ENCODE measurements at regions not wholly inside any gene's neighbourhood (a gene's known extent, or its start where the extent isn't known, plus 50 kb on each side); places are given as distances from the start of the nearest gene placed in this dataset.
A peak's percentile ranks its signal among the peaks of the same experiment; 100 is the strongest.

DNA sequence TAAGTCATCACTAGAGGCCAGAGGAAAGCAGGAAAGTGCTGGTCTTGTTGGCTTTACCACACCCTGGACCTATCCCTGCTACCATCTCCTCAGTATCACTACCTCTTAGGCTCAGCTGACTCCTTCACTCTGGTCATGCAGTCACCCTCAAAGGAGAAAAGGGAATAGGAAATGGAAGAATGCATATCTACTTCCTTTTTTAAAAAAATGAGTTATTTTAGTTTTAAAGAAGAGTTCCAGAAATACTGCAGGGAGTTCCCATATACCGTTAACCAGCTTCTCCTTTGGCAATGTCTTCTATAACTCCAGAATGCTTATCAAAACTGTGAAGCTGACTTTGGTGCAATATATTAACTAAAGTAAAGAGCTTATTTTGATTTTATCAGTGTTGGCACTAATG, 688.6 kb downstream of the DIPK2A start:
- TF ChIP-seq, protein P1, sequence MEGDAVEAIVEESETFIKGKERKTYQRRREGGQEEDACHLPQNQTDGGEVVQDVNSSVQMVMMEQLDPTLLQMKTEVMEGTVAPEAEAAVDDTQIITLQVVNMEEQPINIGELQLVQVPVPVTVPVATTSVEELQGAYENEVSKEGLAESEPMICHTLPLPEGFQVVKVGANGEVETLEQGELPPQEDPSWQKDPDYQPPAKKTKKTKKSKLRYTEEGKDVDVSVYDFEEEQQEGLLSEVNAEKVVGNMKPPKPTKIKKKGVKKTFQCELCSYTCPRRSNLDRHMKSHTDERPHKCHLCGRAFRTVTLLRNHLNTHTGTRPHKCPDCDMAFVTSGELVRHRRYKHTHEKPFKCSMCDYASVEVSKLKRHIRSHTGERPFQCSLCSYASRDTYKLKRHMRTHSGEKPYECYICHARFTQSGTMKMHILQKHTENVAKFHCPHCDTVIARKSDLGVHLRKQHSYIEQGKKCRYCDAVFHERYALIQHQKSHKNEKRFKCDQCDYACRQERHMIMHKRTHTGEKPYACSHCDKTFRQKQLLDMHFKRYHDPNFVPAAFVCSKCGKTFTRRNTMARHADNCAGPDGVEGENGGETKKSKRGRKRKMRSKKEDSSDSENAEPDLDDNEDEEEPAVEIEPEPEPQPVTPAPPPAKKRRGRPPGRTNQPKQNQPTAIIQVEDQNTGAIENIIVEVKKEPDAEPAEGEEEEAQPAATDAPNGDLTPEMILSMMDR (IDR thresholded peaks at IDR 0.05; ENCODE audit: unreplicated experiment): no peak
- BruUV-seq (replicated peaks): no TSS peak
- H3K4me1 Mint-ChIP-seq (ENCODE audit: low read depth, unreplicated experiment): peaks cover 10% of the 10 kb centered on the region
- no peaks in the 10 kb centered on the region for H3K27me3 Mint-ChIP-seq (ENCODE audit: unreplicated experiment)
- no peak overlapping the region for H3K4me3 Mint-ChIP-seq (ENCODE audit: low read depth, unreplicated experiment)
- no peak overlapping the region for H3K27ac Mint-ChIP-seq (ENCODE audit: unreplicated experiment)
- intact Hi-C loops (cut with micrococcal nuclease; ENCODE audit: unreplicated experiment): no loop called here
- H3K9me3 Mint-ChIP-seq (ENCODE audit: low read depth, unreplicated experiment): peaks cover 3% of the 10 kb centered on the region
- CTCF ChIA-PET: no interaction called here
- no peak for DNase-seq
- H3K36me3 Mint-ChIP-seq (ENCODE audit: insufficient read depth, unreplicated experiment): no peaks in the 10 kb centered on the region

DNA sequence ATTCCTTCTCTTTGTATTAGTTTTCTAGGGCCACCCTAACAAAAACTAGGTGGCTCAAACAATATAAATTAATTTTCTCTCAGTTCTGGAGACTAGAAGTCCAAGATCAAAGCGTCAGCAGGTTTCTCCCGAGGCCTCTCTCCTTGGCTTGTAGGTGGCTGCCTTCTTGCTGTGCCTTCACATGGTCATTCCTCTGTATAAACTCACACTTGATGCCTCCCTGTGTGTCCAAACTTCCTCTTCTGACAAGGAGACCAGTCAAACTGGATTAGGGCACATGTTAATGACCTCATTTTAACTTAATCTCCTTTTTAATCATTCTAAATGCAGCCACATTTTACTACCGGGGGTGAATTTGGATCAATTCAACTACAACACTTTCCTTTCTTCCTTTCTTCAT, 691.1 kb downstream of the DIPK2A start:
- CTCF ChIA-PET: no interaction called here
- Mint-ChIP-seq H3K27me3 (ENCODE audit: unreplicated experiment) (no peaks in the 10 kb centered on the region), H3K27ac (ENCODE audit: unreplicated experiment) (peak overlapping the region; percentile 45), H3K9me3 (ENCODE audit: low read depth, unreplicated experiment) (peaks cover 11% of the 10 kb centered on the region), H3K4me1 (ENCODE audit: low read depth, unreplicated experiment) (peaks cover 10% of the 10 kb centered on the region), H3K36me3 (ENCODE audit: insufficient read depth, unreplicated experiment) (no peaks in the 10 kb centered on the region), H3K4me3 (ENCODE audit: low read depth, unreplicated experiment) (no peak overlapping the region)
- intact Hi-C loops (cut with micrococcal nuclease; ENCODE audit: unreplicated experiment): no loop called here
- peak; percentile 51 for DNase-seq
- TF ChIP-seq, protein P1 (IDR thresholded peaks at IDR 0.05; ENCODE audit: unreplicated experiment): no peak
- BruUV-seq (replicated peaks): no TSS peak

DNA sequence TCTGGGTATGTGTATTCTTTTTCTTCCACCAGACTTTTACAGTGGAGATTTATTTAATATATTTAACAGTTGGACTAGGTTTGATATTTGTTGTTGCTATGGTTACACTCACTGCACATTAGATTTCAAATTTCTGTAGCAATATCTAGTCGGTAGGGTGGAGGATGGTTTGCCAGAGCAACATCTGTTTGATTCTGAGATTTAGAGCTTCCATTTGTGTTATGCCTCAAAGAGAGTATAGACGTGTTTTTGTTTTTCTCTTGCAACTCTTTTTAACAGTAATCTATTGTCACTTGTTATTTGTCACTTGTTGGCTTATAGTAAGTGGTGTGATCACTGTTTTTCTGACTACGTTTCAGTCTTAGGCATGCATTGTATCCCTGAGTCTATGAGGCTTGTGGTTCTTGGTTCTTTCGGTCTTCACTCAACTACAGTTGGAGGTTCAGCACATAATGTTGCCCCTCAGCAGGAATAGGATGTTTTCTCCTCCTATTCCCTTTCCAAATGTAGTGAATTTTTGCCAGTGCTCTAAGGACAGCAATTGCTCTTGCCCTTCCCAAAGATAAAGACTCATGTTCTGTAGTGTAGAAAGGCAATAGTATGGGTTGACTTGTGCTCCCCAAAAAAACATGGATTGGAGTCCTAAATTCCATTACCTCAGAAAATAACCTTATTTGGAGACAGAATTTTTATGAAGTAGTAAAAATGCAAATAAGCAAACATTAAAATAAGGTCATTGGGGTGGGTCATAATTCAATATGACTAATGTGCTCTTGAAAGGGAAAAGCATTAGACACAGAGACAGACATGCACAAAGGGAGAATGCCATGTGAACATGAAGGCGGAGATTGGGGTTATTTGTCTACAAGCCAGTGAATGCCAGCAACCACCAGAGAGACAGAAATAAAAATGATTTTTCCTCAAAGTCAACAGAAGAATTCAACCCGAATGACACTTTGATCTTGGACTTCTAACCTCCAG, 692.1 kb downstream of the DIPK2A start:
- H3K9me3 Mint-ChIP-seq (ENCODE audit: low read depth, unreplicated experiment): peaks cover 11% of the 10 kb centered on the region
- BruUV-seq (replicated peaks): no TSS peak
- no peak overlapping the region for H3K4me3 Mint-ChIP-seq (ENCODE audit: low read depth, unreplicated experiment)
- intact Hi-C loops (cut with micrococcal nuclease; ENCODE audit: unreplicated experiment): no loop called here
- no peaks in the 10 kb centered on the region for H3K27me3 Mint-ChIP-seq (ENCODE audit: unreplicated experiment)
- H3K4me1 Mint-ChIP-seq (ENCODE audit: low read depth, unreplicated experiment): peaks cover 10% of the 10 kb centered on the region
- TF ChIP-seq, protein P1 (IDR thresholded peaks at IDR 0.05; ENCODE audit: unreplicated experiment): no peak
- H3K36me3 Mint-ChIP-seq (ENCODE audit: insufficient read depth, unreplicated experiment): no peaks in the 10 kb centered on the region
- CTCF ChIA-PET: no interaction called here
- no peak for DNase-seq
- no peak overlapping the region for H3K27ac Mint-ChIP-seq (ENCODE audit: unreplicated experiment)

DNA sequence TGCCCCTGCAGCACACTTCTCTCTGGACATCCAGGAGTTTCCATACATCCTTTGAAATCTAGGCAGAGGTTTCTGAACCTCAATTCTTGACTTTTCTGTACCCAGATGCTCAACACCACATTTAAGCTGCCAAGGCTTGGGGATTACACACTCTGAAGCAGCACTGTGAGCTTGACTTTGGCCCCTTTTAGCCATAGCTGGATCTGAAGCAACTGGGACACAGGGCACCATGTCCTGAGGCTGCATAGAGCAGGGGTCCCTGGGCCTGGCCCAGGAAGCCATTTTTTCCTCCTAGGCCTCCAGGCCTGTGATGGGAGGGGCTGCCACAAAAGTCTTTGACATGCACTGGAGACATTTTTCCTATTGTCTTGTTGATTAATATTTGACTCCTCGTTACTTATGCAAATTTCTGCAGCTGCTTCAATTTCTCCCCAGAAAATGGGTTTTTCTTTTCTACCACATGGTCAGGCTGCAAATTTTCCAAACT, 694.0 kb downstream of the DIPK2A start:
- no peaks in the 10 kb centered on the region for H3K36me3 Mint-ChIP-seq (ENCODE audit: insufficient read depth, unreplicated experiment)
- BruUV-seq (replicated peaks): no TSS peak
- no peak overlapping the region for H3K27ac Mint-ChIP-seq (ENCODE audit: unreplicated experiment)
- no peak for DNase-seq
- intact Hi-C loops (cut with micrococcal nuclease; ENCODE audit: unreplicated experiment): no loop called here
- H3K4me1 Mint-ChIP-seq (ENCODE audit: low read depth, unreplicated experiment): peaks cover 10% of the 10 kb centered on the region
- TF ChIP-seq, protein P1 (IDR thresholded peaks at IDR 0.05; ENCODE audit: unreplicated experiment): no peak
- H3K4me3 Mint-ChIP-seq (ENCODE audit: low read depth, unreplicated experiment): no peak overlapping the region
- H3K9me3 Mint-ChIP-seq (ENCODE audit: low read depth, unreplicated experiment): peaks cover 11% of the 10 kb centered on the region
- no peaks in the 10 kb centered on the region for H3K27me3 Mint-ChIP-seq (ENCODE audit: unreplicated experiment)
- CTCF ChIA-PET: no interaction called here

Measured in Calu3 (cell line).